Glutamatergic neuron (in vitro differentiated cells): ENCODE measurements at regions not wholly inside any gene's neighbourhood (a gene's known extent, or its start where the extent isn't known, plus 50 kb on each side); places are given as distances from the start of the nearest gene placed in this dataset.
"Not testable (repeated sequence)": the region's sequence is repeated elsewhere in the genome, so short reads cannot be mapped to it uniquely, and the experiment has no call there.

ENCODE experiments used
- DNase-seq: peaks from one replicate; pipeline ENCODE4 v3.0.0; 2022
- H3K27ac Mint-ChIP-seq: one replicate; pipeline ENCODE4 v1.8.0; 2020; ENCODE audit warnings: mild to moderate bottlenecking, mixed read lengths, inconsistent platforms; ENCODE audit not compliant: unreplicated experiment
- H3K27me3 Mint-ChIP-seq: one replicate; pipeline ENCODE4 v1.8.0; 2020; ENCODE audit warnings: mild to moderate bottlenecking, moderate library complexity, mixed read lengths, inconsistent platforms; ENCODE audit not compliant: unreplicated experiment
- H3K36me3 Mint-ChIP-seq: one replicate; pipeline ENCODE4 v1.8.0; 2020; ENCODE audit warnings: mild to moderate bottlenecking, mixed read lengths, inconsistent platforms; ENCODE audit not compliant: unreplicated experiment
- H3K4me1 Mint-ChIP-seq: one replicate; pipeline ENCODE4 v1.8.0; 2020; ENCODE audit warnings: mild to moderate bottlenecking, low read depth, mixed read lengths, inconsistent platforms; ENCODE audit not compliant: unreplicated experiment
- H3K4me3 Mint-ChIP-seq: one replicate; pipeline ENCODE4 v1.8.0; 2020; ENCODE audit warnings: mild to moderate bottlenecking, mixed read lengths, inconsistent platforms; ENCODE audit not compliant: unreplicated experiment
- H3K9me3 Mint-ChIP-seq: one replicate; pipeline ENCODE4 v1.8.0; 2020; ENCODE audit warnings: mild to moderate bottlenecking, moderate library complexity, mixed read lengths, inconsistent platforms; ENCODE audit not compliant: unreplicated experiment
- CTCF ChIP-seq: fragments of 200-600 bp; sonication (generic); IDR thresholded peaks from one replicate; pipeline ENCODE4 v1.5.0; 2021; ENCODE audit not compliant: partially characterized antibody, unreplicated experiment

GRCh38 chr17:21756856-21757619 is 64.7 kb downstream of the KCNJ18 start:
- Mint-ChIP-seq H3K27me3 (peaks cover 2% of the 10 kb centered on the region), H3K9me3 (peaks cover 3% of the 10 kb centered on the region), H3K4me1 (no peaks in the 10 kb centered on the region), H3K36me3 (no peaks in the 10 kb centered on the region), H3K4me3 (no peak overlapping the region), H3K27ac (no peak overlapping the region)
- TF ChIP-seq CTCF: no peak
- DNase-seq: no peak

GRCh38 chr17:21759636-21760035 is 67.3 kb downstream of the KCNJ18 start:
- DNase-seq, H3K27me3 Mint-ChIP-seq, H3K27ac Mint-ChIP-seq, H3K4me3 Mint-ChIP-seq, H3K9me3 Mint-ChIP-seq, H3K4me1 Mint-ChIP-seq, H3K36me3 Mint-ChIP-seq: not testable (repeated sequence)

DNA sequence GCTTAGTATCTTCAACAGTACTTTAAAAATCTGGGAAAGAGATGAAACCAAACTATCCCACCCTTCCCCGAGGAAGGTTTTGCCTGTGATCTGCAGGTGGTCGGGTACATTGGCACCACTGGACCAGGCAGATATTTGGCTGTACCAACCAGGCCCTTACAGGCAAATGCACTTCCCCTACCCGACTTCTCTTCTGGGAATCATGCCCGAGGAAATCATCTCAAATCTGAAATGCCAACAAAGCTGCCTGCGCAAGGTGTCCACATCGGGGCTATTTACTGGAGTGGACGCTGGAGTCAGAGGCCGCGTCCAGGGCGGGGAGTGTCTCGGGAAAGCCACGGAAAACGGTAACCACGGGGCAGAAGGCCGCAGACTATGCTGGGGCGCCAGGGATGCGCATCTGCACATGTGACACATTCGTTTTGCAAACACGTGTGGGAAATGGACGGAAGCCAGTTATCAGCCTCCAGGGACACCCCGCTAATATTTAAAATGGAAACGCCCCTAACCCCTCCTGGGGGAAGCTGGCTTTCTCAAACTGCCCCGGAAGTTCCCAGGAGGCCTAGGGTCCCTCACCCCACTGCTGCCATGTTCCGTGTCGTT is 71.5 kb downstream of the KCNJ18 start:
- not testable (repeated sequence) for H3K27ac Mint-ChIP-seq

DNA sequence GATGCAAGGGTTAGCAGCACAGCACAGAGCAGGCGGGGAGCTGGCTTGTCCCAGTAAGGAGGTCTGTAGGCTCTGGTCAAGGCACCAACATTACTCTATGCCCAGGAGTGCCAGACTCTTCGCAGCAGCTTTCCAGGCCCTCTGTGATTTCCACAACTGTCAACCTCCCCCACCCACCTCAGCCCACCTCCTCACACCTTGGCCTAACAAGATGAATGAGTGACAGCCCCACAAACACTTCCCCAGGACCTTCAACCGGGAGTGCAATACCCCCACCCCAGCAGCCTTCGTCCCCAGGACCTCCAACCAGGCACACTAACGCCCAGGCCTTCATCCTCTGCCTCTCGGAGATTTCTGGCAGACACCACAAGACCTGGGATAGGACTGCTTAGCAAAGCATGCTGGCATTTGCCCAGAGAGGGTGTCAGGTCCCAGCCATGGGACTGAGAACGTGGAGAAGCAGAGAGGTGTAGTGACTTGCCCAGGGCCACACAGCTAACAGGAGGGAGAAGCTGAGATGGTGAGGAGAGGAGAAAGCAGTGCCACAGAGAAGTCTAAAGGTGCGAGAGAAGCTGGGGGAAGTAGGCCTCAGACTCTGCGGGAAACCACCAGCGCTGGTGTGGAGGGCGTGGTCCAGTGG is 73.4 kb downstream of the KCNJ18 start:
- not testable (repeated sequence) for H3K27me3 Mint-ChIP-seq, H3K27ac Mint-ChIP-seq, H3K9me3 Mint-ChIP-seq, H3K4me3 Mint-ChIP-seq, DNase-seq, H3K36me3 Mint-ChIP-seq, H3K4me1 Mint-ChIP-seq

More for the DNA sequence above, 71.5 kb downstream of the KCNJ18 start:
- H3K9me3 Mint-ChIP-seq, H3K27me3 Mint-ChIP-seq, H3K4me3 Mint-ChIP-seq, H3K36me3 Mint-ChIP-seq, DNase-seq, H3K4me1 Mint-ChIP-seq: not testable (repeated sequence)

DNA sequence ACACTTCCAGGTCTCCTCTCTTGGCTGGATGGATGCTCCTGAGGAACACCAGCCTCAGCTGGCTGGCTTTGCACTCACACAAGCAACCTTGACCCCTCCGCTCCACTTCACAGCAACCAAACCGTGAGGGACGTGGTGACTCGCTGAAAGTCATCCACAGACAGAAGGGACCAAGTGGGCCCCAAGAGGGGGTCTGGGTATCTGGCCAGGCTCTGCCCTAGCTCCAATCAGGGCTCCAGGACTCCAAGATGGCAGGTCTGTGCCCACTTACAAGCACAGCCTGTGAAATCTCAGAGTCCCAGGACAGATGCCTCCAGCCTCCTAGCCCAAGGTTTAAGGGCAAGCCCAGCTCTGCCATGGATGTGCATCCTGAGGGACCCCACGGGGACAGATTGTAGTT is 74.2 kb downstream of the KCNJ18 start:
- H3K4me1 Mint-ChIP-seq, DNase-seq, H3K9me3 Mint-ChIP-seq, H3K27ac Mint-ChIP-seq, H3K27me3 Mint-ChIP-seq, H3K4me3 Mint-ChIP-seq, H3K36me3 Mint-ChIP-seq: not testable (repeated sequence)

DNA sequence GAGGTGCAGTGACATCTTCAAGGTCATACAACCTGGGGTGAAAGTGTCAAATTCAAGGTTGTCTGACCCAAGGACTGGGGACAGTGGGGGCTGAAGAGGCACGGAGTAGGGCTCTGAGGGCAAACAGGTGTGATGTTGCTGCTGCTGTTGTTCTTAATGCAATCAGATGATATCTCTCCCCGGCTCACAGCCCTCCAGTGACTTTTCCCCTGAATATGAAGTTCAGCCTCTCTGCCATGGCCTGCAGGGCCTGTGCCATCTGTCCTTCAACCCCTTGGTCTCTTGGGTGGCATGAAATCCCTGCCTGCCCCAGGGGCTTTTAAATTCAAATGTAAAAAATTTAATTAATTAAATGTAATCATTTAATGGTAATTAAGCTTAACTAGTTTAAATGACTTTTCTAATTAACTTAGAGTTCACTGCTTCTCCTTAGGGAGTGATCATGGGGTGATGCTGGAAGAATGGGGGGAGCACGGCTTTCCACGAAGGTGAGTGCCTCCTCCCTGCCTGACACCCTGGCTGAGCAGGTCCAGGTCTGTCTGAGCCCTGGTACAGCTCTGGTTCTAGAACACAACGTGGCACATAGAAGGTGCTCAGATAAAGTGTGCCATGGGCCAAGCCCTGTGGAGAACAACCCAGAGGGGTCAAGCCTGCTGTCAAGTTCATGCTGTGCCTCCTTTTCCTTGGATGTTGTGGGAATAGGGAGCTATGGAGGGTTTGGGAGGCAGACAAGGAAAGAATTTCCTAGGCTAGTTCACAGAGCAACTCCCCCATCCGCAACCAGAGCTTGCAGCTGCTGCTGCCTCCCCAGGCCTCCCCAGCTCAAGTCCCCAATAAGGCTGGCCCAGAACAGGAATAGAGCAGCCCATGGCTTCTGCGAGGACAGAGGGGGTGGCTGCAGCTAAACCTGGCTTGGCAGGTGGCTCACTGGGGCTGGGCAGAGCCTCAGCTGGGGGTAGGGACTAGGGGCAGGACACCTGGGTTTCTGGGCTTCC is 75.1 kb downstream of the KCNJ18 start:
- DNase-seq, H3K4me1 Mint-ChIP-seq, H3K36me3 Mint-ChIP-seq, H3K27ac Mint-ChIP-seq, H3K27me3 Mint-ChIP-seq, H3K4me3 Mint-ChIP-seq, H3K9me3 Mint-ChIP-seq: not testable (repeated sequence)

- H3K27me3 Mint-ChIP-seq, H3K4me3 Mint-ChIP-seq, H3K4me1 Mint-ChIP-seq, H3K36me3 Mint-ChIP-seq, DNase-seq, H3K27ac Mint-ChIP-seq: not testable (repeated sequence)
- peaks cover 11% of the 10 kb centered on the region for H3K9me3 Mint-ChIP-seq
Observed at GRCh38 chr17:21768244-21768643, 75.9 kb downstream of the KCNJ18 start.

GRCh38 chr17:21768729-21769462 is 76.6 kb downstream of the KCNJ18 start:
- not testable (repeated sequence) for H3K4me1 Mint-ChIP-seq, H3K36me3 Mint-ChIP-seq, H3K27me3 Mint-ChIP-seq, DNase-seq, H3K27ac Mint-ChIP-seq, H3K4me3 Mint-ChIP-seq
- H3K9me3 Mint-ChIP-seq: peaks cover 11% of the 10 kb centered on the region

- not testable (repeated sequence) for H3K27ac Mint-ChIP-seq, DNase-seq, H3K4me1 Mint-ChIP-seq, H3K36me3 Mint-ChIP-seq, H3K27me3 Mint-ChIP-seq
- H3K9me3 Mint-ChIP-seq: peaks cover 11% of the 10 kb centered on the region
- H3K4me3 Mint-ChIP-seq: peak overlapping the region; percentile 38
Observed at GRCh38 chr17:21769781-21770180, 77.5 kb downstream of the KCNJ18 start.
